ENCODE measurements at regions not wholly inside any gene's neighbourhood (a gene's known extent, or its start where the extent isn't known, plus 50 kb on each side); places are given as distances from the start of the nearest gene placed in this dataset.

- H3K4me2 ChIP-seq (ENCODE audit: insufficient read depth, low read length), result no peak overlapping the region
- H3K9me3 ChIP-seq (ENCODE audit: insufficient read depth, low read length, severe bottlenecking), result no peaks in the 10 kb centered on the region
- H3K9ac ChIP-seq (ENCODE audit: low read depth, low read length), result no peak overlapping the region
- no peaks in the 10 kb centered on the region for H3K79me2 ChIP-seq (ENCODE audit: insufficient read depth, low read length)
- no peak for DNase-seq
- H3K27ac ChIP-seq (ENCODE audit: low read length), result no peak overlapping the region
- H3K36me3 ChIP-seq (ENCODE audit: insufficient read depth, low read length), result no peaks in the 10 kb centered on the region
- TF ChIP-seq CTCF (IDR thresholded peaks at IDR 0.05; ENCODE audit: borderline replicate concordance, extremely low read depth, low read length, poor library complexity, severe bottlenecking), result no peak
- no peak for TF ChIP-seq EZH2 (IDR thresholded peaks at IDR 0.05; ENCODE audit: borderline replicate concordance, low read depth, low read length, severe bottlenecking)
- no peak overlapping the region for H3K4me3 ChIP-seq (ENCODE audit: low read depth in 1 of 2, low read length in 2 of 2)
- no peak overlapping the region for H2AFZ ChIP-seq (ENCODE audit: low read depth, low read length)
- ATAC-seq (ENCODE audit: insufficient read depth, low read depth), result no peak
- H3K4me1 ChIP-seq (ENCODE audit: insufficient read depth, low read length), result no peaks in the 10 kb centered on the region
- no peaks in the 10 kb centered on the region for H3K27me3 ChIP-seq (ENCODE audit: insufficient read depth, low read length, poor library complexity)
- H4K20me1 ChIP-seq (ENCODE audit: insufficient read depth, low read length), result no peaks in the 10 kb centered on the region
These were observed 95.0 kb upstream of the ACTBL2 start for GRCh38 chr5:57577432-57578175.

GRCh38 chr5:57576317-57576716 lies 93.7 kb upstream of the ACTBL2 start:
- ATAC-seq (ENCODE audit: insufficient read depth, low read depth) (no peak), DNase-seq (no peak)
- Histone ChIP-seq H3K4me1 (ENCODE audit: insufficient read depth, low read length) (no peaks in the 10 kb centered on the region), H3K9ac (ENCODE audit: low read depth, low read length) (no peak overlapping the region), H4K20me1 (ENCODE audit: insufficient read depth, low read length) (no peaks in the 10 kb centered on the region), H3K36me3 (ENCODE audit: insufficient read depth, low read length) (no peaks in the 10 kb centered on the region), H3K9me3 (ENCODE audit: insufficient read depth, low read length, severe bottlenecking) (no peaks in the 10 kb centered on the region), H2AFZ (ENCODE audit: low read depth, low read length) (no peak overlapping the region), H3K79me2 (ENCODE audit: insufficient read depth, low read length) (no peaks in the 10 kb centered on the region), H3K27ac (ENCODE audit: low read length) (no peak overlapping the region), H3K4me2 (ENCODE audit: insufficient read depth, low read length) (no peak overlapping the region), H3K27me3 (ENCODE audit: insufficient read depth, low read length, poor library complexity) (no peaks in the 10 kb centered on the region), H3K4me3 (ENCODE audit: low read depth in 1 of 2, low read length in 2 of 2) (no peak overlapping the region)
- TF ChIP-seq CTCF (IDR thresholded peaks at IDR 0.05; ENCODE audit: borderline replicate concordance, extremely low read depth, low read length, poor library complexity, severe bottlenecking) (no peak), EZH2 (IDR thresholded peaks at IDR 0.05; ENCODE audit: borderline replicate concordance, low read depth, low read length, severe bottlenecking) (no peak)

GRCh38 chr5:57575839-57576238 lies 93.2 kb upstream of the ACTBL2 start:
- H3K79me2 ChIP-seq (ENCODE audit: insufficient read depth, low read length), result no peaks in the 10 kb centered on the region
- H3K27me3 ChIP-seq (ENCODE audit: insufficient read depth, low read length, poor library complexity), result no peaks in the 10 kb centered on the region
- H2AFZ ChIP-seq (ENCODE audit: low read depth, low read length), result no peak overlapping the region
- no peaks in the 10 kb centered on the region for H3K4me1 ChIP-seq (ENCODE audit: insufficient read depth, low read length)
- H3K27ac ChIP-seq (ENCODE audit: low read length), result no peak overlapping the region
- no peak for TF ChIP-seq CTCF (IDR thresholded peaks at IDR 0.05; ENCODE audit: borderline replicate concordance, extremely low read depth, low read length, poor library complexity, severe bottlenecking)
- TF ChIP-seq EZH2 (IDR thresholded peaks at IDR 0.05; ENCODE audit: borderline replicate concordance, low read depth, low read length, severe bottlenecking), result no peak
- ATAC-seq (ENCODE audit: insufficient read depth, low read depth) (no peak), DNase-seq (no peak)
- no peak overlapping the region for H3K9ac ChIP-seq (ENCODE audit: low read depth, low read length)
- no peak overlapping the region for H3K4me3 ChIP-seq (ENCODE audit: low read depth in 1 of 2, low read length in 2 of 2)
- H4K20me1 ChIP-seq (ENCODE audit: insufficient read depth, low read length), result no peaks in the 10 kb centered on the region
- H3K9me3 ChIP-seq (ENCODE audit: insufficient read depth, low read length, severe bottlenecking), result no peaks in the 10 kb centered on the region
- H3K4me2 ChIP-seq (ENCODE audit: insufficient read depth, low read length), result no peak overlapping the region
- H3K36me3 ChIP-seq (ENCODE audit: insufficient read depth, low read length), result no peaks in the 10 kb centered on the region
